ENCODE measurements at regions not wholly inside any gene's neighbourhood (a gene's known extent, or its start where the extent isn't known, plus 50 kb on each side); places are given as distances from the start of the nearest gene placed in this dataset.

DNA sequence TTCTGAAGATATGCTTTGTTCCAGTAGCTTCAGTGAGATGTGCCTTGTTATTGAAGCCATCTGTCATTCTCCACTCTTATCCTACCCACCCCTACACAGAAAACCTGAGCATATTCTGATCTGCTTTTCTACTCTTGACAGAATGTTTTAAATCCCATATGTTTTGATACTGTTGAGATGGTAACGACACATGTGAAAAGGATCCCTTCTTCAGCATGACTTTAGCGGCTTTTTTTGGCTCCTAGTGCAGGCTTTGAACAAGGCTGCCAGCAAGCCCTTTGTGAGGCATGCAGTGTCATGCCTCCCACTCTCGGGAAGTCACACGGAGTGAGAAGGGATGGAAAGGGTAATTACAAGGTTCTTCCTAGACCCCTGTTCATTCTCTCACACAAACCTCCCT is 228.8 kb upstream of the RGS6 start:
- Histone ChIP-seq H3K4me1 (ENCODE audit: control insufficient read depth in 2 of 2, insufficient read depth in 2 of 2, low read length in 2 of 2) (no peaks in the 10 kb centered on the region), H3K9me3 (ENCODE audit: control insufficient read depth in 2 of 2, low read length in 2 of 2) (no peaks in the 10 kb centered on the region), H3K4me3 (ENCODE audit: low read length in 2 of 2) (no peak overlapping the region), H3K27ac (ENCODE audit: low read depth in 2 of 2, low read length in 2 of 2) (no peak overlapping the region), H3K27me3 (ENCODE audit: control insufficient read depth in 2 of 2, insufficient read depth in 2 of 2, low read length in 2 of 2) (no peaks in the 10 kb centered on the region), H3K9ac (ENCODE audit: low read depth in 1 of 2, low read length in 2 of 2) (no peak overlapping the region), H3K36me3 (ENCODE audit: control insufficient read depth in 2 of 2, insufficient read depth in 2 of 2, low read length in 2 of 2) (peaks cover 11 to 24% of the 10 kb centered on the region in 2 donors)

DNA sequence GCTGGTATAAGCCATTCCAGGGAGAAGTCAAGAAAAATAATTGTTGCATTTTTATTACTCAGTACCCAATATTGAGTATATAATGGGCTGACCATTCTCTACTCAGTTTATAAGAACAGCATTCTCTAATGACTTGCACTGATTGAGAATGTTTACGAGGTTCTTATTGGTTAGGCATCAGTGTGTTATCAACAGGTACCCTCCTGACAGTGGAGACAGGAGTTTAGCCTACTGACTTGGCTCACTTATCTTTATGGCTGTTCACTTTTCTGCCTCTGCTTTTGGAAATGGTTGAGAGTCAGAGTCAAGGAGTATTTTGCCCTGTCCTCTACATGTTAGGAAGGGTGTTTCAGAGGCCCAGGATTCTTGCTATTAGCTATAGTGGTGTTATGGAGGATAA is 228.0 kb upstream of the RGS6 start:
- no peaks in the 10 kb centered on the region for H3K4me1 ChIP-seq (ENCODE audit: control insufficient read depth in 2 of 2, insufficient read depth in 2 of 2, low read length in 2 of 2)
- H3K9ac ChIP-seq (ENCODE audit: low read depth in 1 of 2, low read length in 2 of 2) = no peak overlapping the region
- no peak overlapping the region for H3K27ac ChIP-seq (ENCODE audit: low read depth in 2 of 2, low read length in 2 of 2)
- H3K27me3 ChIP-seq (ENCODE audit: control insufficient read depth in 2 of 2, insufficient read depth in 2 of 2, low read length in 2 of 2) = no peaks in the 10 kb centered on the region
- no peak overlapping the region for H3K4me3 ChIP-seq (ENCODE audit: low read length in 2 of 2)
- H3K36me3 ChIP-seq (ENCODE audit: control insufficient read depth in 2 of 2, insufficient read depth in 2 of 2, low read length in 2 of 2) = peaks cover 13 to 24% of the 10 kb centered on the region in 2 donors
- no peaks in the 10 kb centered on the region for H3K9me3 ChIP-seq (ENCODE audit: control insufficient read depth in 2 of 2, low read length in 2 of 2)

- Histone ChIP-seq H3K36me3 (ENCODE audit: control insufficient read depth in 2 of 2, insufficient read depth in 2 of 2, low read length in 2 of 2) (peaks cover 10 to 29% of the 10 kb centered on the region in 2 donors), H3K27me3 (ENCODE audit: control insufficient read depth in 2 of 2, insufficient read depth in 2 of 2, low read length in 2 of 2) (no peaks in the 10 kb centered on the region), H3K4me3 (ENCODE audit: low read length in 2 of 2) (no peak overlapping the region), H3K4me1 (ENCODE audit: control insufficient read depth in 2 of 2, insufficient read depth in 2 of 2, low read length in 2 of 2) (no peaks in the 10 kb centered on the region), H3K9ac (ENCODE audit: low read depth in 1 of 2, low read length in 2 of 2) (no peak overlapping the region), H3K9me3 (ENCODE audit: control insufficient read depth in 2 of 2, low read length in 2 of 2) (no peaks in the 10 kb centered on the region), H3K27ac (ENCODE audit: low read depth in 2 of 2, low read length in 2 of 2) (no peak overlapping the region)
These were observed 226.8 kb upstream of the RGS6 start for GRCh38 chr14:71705460-71705859.

GRCh38 chr14:71709076-71709475 is 223.2 kb upstream of the RGS6 start:
- no peak overlapping the region for H3K9ac ChIP-seq (ENCODE audit: low read depth in 1 of 2, low read length in 2 of 2)
- H3K4me1 ChIP-seq (ENCODE audit: control insufficient read depth in 2 of 2, insufficient read depth in 2 of 2, low read length in 2 of 2) = no peaks in the 10 kb centered on the region
- no peaks in the 10 kb centered on the region for H3K9me3 ChIP-seq (ENCODE audit: control insufficient read depth in 2 of 2, low read length in 2 of 2)
- H3K4me3 ChIP-seq (ENCODE audit: low read length in 2 of 2) = no peak overlapping the region
- no peak overlapping the region for H3K27ac ChIP-seq (ENCODE audit: low read depth in 2 of 2, low read length in 2 of 2)
- H3K36me3 ChIP-seq (ENCODE audit: control insufficient read depth in 2 of 2, insufficient read depth in 2 of 2, low read length in 2 of 2) = peaks cover 10 to 26% of the 10 kb centered on the region in 2 donors
- H3K27me3 ChIP-seq (ENCODE audit: control insufficient read depth in 2 of 2, insufficient read depth in 2 of 2, low read length in 2 of 2) = no peaks in the 10 kb centered on the region

- no peak overlapping the region for H3K27ac ChIP-seq (ENCODE audit: low read depth in 2 of 2, low read length in 2 of 2)
- H3K36me3 ChIP-seq (ENCODE audit: control insufficient read depth in 2 of 2, insufficient read depth in 2 of 2, low read length in 2 of 2) = peaks cover 9 to 24% of the 10 kb centered on the region in 2 donors
These were observed 222.2 kb upstream of the RGS6 start for GRCh38 chr14:71709987-71710386.

GRCh38 chr14:71711125-71711524 is 221.1 kb upstream of the RGS6 start:
- Histone ChIP-seq H3K4me1 (ENCODE audit: control insufficient read depth in 2 of 2, insufficient read depth in 2 of 2, low read length in 2 of 2) (no peaks in the 10 kb centered on the region), H3K36me3 (ENCODE audit: control insufficient read depth in 2 of 2, insufficient read depth in 2 of 2, low read length in 2 of 2) (peaks cover 5 to 16% of the 10 kb centered on the region in 2 donors), H3K27ac (ENCODE audit: low read depth in 2 of 2, low read length in 2 of 2) (no peak overlapping the region), H3K9me3 (ENCODE audit: control insufficient read depth in 2 of 2, low read length in 2 of 2) (no peaks in the 10 kb centered on the region), H3K9ac (ENCODE audit: low read depth in 1 of 2, low read length in 2 of 2) (no peak overlapping the region), H3K27me3 (ENCODE audit: control insufficient read depth in 2 of 2, insufficient read depth in 2 of 2, low read length in 2 of 2) (no peaks in the 10 kb centered on the region), H3K4me3 (ENCODE audit: low read length in 2 of 2) (no peak overlapping the region)

More at GRCh38 chr14:71709987-71710386, 222.2 kb upstream of the RGS6 start:
- Histone ChIP-seq H3K27me3 (ENCODE audit: control insufficient read depth in 2 of 2, insufficient read depth in 2 of 2, low read length in 2 of 2) (no peaks in the 10 kb centered on the region), H3K9me3 (ENCODE audit: control insufficient read depth in 2 of 2, low read length in 2 of 2) (no peaks in the 10 kb centered on the region), H3K4me3 (ENCODE audit: low read length in 2 of 2) (no peak overlapping the region), H3K9ac (ENCODE audit: low read depth in 1 of 2, low read length in 2 of 2) (no peak overlapping the region), H3K4me1 (ENCODE audit: control insufficient read depth in 2 of 2, insufficient read depth in 2 of 2, low read length in 2 of 2) (no peaks in the 10 kb centered on the region)

DNA sequence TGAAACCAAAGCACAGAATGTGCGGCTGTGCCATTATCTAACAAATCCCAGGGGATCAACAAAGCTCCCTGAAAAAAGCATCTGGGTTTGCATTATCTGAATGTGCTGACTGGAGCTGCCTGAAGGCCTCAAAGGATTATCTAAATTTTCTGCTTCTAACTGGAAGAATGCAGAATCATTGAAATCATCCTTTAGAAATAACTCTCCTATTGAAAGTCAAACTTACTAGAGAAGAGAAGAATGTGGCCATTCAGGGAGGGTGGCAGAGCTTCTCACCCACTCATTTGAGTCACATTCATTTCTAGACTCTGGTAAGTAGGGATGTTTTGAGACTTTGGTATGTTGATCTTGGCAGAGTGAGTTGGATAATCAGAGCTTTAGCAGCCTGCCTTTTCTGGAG is 220.6 kb upstream of the RGS6 start:
- Histone ChIP-seq H3K27me3 (ENCODE audit: control insufficient read depth in 2 of 2, insufficient read depth in 2 of 2, low read length in 2 of 2) (no peaks in the 10 kb centered on the region), H3K4me3 (ENCODE audit: low read length in 2 of 2) (no peak overlapping the region), H3K9ac (ENCODE audit: low read depth in 1 of 2, low read length in 2 of 2) (no peak overlapping the region), H3K4me1 (ENCODE audit: control insufficient read depth in 2 of 2, insufficient read depth in 2 of 2, low read length in 2 of 2) (no peaks in the 10 kb centered on the region), H3K36me3 (ENCODE audit: control insufficient read depth in 2 of 2, insufficient read depth in 2 of 2, low read length in 2 of 2) (peaks cover 6 to 16% of the 10 kb centered on the region in 2 donors), H3K9me3 (ENCODE audit: control insufficient read depth in 2 of 2, low read length in 2 of 2) (no peaks in the 10 kb centered on the region), H3K27ac (ENCODE audit: low read depth in 2 of 2, low read length in 2 of 2) (no peak overlapping the region)

DNA sequence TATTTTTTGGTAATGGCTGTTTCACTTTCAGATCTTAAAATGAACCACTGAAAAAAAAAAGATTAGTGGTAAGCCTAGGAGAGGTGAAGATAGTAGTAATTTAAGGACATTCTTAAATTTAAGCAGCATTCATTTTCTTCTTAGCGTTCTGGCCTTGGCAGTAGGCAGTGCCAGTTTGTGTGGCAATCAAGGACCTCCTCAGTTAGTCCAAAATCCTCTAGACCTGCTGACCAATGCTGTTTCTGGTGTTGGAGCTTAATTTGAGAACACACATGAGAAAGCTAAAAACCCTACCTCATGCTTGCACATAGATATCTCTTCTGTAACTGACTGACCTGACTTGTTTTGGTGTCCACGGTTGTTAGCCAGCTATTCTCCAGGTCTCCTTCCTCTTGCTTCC is 219.8 kb upstream of the RGS6 start:
- Histone ChIP-seq H3K4me1 (ENCODE audit: control insufficient read depth in 2 of 2, insufficient read depth in 2 of 2, low read length in 2 of 2) (no peaks in the 10 kb centered on the region), H3K27ac (ENCODE audit: low read depth in 2 of 2, low read length in 2 of 2) (no peak overlapping the region), H3K4me3 (ENCODE audit: low read length in 2 of 2) (no peak overlapping the region), H3K9me3 (ENCODE audit: control insufficient read depth in 2 of 2, low read length in 2 of 2) (no peaks in the 10 kb centered on the region), H3K36me3 (ENCODE audit: control insufficient read depth in 2 of 2, insufficient read depth in 2 of 2, low read length in 2 of 2) (peaks cover 7 to 12% of the 10 kb centered on the region in 2 donors), H3K27me3 (ENCODE audit: control insufficient read depth in 2 of 2, insufficient read depth in 2 of 2, low read length in 2 of 2) (no peaks in the 10 kb centered on the region), H3K9ac (ENCODE audit: low read depth in 1 of 2, low read length in 2 of 2) (no peak overlapping the region)

- no peaks in the 10 kb centered on the region for H3K9me3 ChIP-seq (ENCODE audit: control insufficient read depth in 2 of 2, low read length in 2 of 2)
- no peak overlapping the region for H3K9ac ChIP-seq (ENCODE audit: low read depth in 1 of 2, low read length in 2 of 2)
- no peaks in the 10 kb centered on the region for H3K27me3 ChIP-seq (ENCODE audit: control insufficient read depth in 2 of 2, insufficient read depth in 2 of 2, low read length in 2 of 2)
- peaks cover 7 to 9% of the 10 kb centered on the region in 2 donors for H3K36me3 ChIP-seq (ENCODE audit: control insufficient read depth in 2 of 2, insufficient read depth in 2 of 2, low read length in 2 of 2)
- H3K4me3 ChIP-seq (ENCODE audit: low read length in 2 of 2) = no peak overlapping the region
- H3K4me1 ChIP-seq (ENCODE audit: control insufficient read depth in 2 of 2, insufficient read depth in 2 of 2, low read length in 2 of 2) = no peaks in the 10 kb centered on the region
- no peak overlapping the region for H3K27ac ChIP-seq (ENCODE audit: low read depth in 2 of 2, low read length in 2 of 2)
These were observed 219.2 kb upstream of the RGS6 start for GRCh38 chr14:71713016-71713415.

GRCh38 chr14:71713451-71713850 is 218.8 kb upstream of the RGS6 start:
- no peak overlapping the region for H3K4me3 ChIP-seq (ENCODE audit: low read length in 2 of 2)
- no peaks in the 10 kb centered on the region for H3K4me1 ChIP-seq (ENCODE audit: control insufficient read depth in 2 of 2, insufficient read depth in 2 of 2, low read length in 2 of 2)
- H3K9me3 ChIP-seq (ENCODE audit: control insufficient read depth in 2 of 2, low read length in 2 of 2) = no peaks in the 10 kb centered on the region
- H3K27me3 ChIP-seq (ENCODE audit: control insufficient read depth in 2 of 2, insufficient read depth in 2 of 2, low read length in 2 of 2) = no peaks in the 10 kb centered on the region
- peaks cover 7 to 9% of the 10 kb centered on the region in 2 donors for H3K36me3 ChIP-seq (ENCODE audit: control insufficient read depth in 2 of 2, insufficient read depth in 2 of 2, low read length in 2 of 2)
- no peak overlapping the region for H3K27ac ChIP-seq (ENCODE audit: low read depth in 2 of 2, low read length in 2 of 2)
- H3K9ac ChIP-seq (ENCODE audit: low read depth in 1 of 2, low read length in 2 of 2) = no peak overlapping the region

DNA sequence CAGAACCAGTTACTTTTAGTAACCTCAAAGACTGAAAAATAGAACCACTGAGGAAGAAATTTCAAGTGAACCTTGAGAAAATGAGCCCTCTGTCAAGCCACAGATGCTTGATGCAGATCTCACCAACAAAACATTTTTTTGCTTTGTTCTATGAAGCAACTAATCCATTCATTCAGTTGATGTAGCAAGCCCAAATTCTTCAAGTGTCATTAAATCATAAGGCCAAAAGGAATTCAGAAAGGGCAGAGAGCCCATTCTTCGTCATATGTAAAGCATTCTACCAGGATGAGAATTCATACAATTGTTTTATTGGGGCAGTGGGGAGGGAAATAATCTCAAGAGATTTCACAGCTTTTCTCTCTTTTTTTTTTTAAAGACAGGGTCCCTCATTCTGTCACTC is 218.0 kb upstream of the RGS6 start:
- no peak overlapping the region for H3K9ac ChIP-seq (ENCODE audit: low read depth in 1 of 2, low read length in 2 of 2)
- no peaks in the 10 kb centered on the region for H3K9me3 ChIP-seq (ENCODE audit: control insufficient read depth in 2 of 2, low read length in 2 of 2)
- no peak overlapping the region for H3K4me3 ChIP-seq (ENCODE audit: low read length in 2 of 2)
- H3K36me3 ChIP-seq (ENCODE audit: control insufficient read depth in 2 of 2, insufficient read depth in 2 of 2, low read length in 2 of 2) = peaks cover 4 to 6% of the 10 kb centered on the region in 2 donors
- no peak overlapping the region for H3K27ac ChIP-seq (ENCODE audit: low read depth in 2 of 2, low read length in 2 of 2)
- no peaks in the 10 kb centered on the region for H3K4me1 ChIP-seq (ENCODE audit: control insufficient read depth in 2 of 2, insufficient read depth in 2 of 2, low read length in 2 of 2)
- no peaks in the 10 kb centered on the region for H3K27me3 ChIP-seq (ENCODE audit: control insufficient read depth in 2 of 2, insufficient read depth in 2 of 2, low read length in 2 of 2)
